GM12872 (cell line): ENCODE measurements at regions not wholly inside any gene's neighbourhood (a gene's known extent, or its start where the extent isn't known, plus 50 kb on each side); places are given as distances from the start of the nearest gene placed in this dataset.

Source experiments
- TF ChIP-seq, protein P1 (sequence below): IDR thresholded peaks from 3 replicates; pipeline ENCODE4 v1.5.1; 2011; ENCODE audit warnings: low read depth, mild to moderate bottlenecking, low read length, moderate library complexity; ENCODE audit not compliant: insufficient read depth

DNA sequence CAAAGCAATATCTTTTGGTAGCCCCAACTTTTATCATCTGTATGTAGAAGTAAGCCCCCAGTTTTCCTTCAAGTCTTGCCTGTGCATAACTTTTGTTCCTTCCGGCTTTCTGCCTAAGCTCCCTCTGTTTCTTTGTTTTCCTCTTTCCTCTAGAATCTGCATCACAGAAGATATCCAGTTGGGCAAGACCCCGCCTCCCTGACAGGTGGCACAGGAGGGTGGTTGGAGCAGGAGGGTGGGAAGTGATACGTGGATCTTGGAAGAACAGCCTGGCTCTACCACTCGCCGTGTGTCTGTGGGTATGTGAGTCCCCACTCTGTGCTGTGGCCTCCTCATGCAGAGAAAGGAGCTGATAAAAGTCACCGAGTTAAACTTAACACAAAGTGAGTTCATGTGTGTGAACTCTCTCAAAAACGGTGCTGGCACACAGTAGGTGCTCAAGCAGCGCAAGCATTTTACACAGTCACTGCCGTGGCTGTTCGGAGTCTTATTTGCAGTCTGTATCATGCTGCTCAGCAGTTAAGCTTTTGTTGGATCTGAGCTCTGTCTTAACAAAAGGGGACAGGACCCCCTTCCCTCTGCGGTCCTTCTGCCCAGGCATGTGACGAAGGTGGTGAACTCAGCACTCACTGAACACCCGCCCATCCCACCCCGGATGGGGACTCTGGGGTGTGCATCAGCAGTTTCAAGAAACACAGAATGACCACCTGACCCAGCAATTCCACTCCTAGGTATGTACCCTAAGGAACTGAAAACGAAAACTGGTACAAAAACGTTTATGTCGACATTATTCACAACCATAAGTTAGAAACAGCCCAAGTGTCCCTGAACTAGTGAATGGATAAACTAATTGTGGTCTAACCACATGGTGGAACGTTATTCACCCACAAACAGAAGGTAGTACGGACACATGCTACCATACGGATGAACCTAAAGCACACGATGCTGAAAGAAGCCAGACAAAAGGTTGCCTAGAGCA is 249.1 kb downstream of the CTTN start:
- TF ChIP-seq, protein P1, sequence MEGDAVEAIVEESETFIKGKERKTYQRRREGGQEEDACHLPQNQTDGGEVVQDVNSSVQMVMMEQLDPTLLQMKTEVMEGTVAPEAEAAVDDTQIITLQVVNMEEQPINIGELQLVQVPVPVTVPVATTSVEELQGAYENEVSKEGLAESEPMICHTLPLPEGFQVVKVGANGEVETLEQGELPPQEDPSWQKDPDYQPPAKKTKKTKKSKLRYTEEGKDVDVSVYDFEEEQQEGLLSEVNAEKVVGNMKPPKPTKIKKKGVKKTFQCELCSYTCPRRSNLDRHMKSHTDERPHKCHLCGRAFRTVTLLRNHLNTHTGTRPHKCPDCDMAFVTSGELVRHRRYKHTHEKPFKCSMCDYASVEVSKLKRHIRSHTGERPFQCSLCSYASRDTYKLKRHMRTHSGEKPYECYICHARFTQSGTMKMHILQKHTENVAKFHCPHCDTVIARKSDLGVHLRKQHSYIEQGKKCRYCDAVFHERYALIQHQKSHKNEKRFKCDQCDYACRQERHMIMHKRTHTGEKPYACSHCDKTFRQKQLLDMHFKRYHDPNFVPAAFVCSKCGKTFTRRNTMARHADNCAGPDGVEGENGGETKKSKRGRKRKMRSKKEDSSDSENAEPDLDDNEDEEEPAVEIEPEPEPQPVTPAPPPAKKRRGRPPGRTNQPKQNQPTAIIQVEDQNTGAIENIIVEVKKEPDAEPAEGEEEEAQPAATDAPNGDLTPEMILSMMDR: no peak

DNA sequence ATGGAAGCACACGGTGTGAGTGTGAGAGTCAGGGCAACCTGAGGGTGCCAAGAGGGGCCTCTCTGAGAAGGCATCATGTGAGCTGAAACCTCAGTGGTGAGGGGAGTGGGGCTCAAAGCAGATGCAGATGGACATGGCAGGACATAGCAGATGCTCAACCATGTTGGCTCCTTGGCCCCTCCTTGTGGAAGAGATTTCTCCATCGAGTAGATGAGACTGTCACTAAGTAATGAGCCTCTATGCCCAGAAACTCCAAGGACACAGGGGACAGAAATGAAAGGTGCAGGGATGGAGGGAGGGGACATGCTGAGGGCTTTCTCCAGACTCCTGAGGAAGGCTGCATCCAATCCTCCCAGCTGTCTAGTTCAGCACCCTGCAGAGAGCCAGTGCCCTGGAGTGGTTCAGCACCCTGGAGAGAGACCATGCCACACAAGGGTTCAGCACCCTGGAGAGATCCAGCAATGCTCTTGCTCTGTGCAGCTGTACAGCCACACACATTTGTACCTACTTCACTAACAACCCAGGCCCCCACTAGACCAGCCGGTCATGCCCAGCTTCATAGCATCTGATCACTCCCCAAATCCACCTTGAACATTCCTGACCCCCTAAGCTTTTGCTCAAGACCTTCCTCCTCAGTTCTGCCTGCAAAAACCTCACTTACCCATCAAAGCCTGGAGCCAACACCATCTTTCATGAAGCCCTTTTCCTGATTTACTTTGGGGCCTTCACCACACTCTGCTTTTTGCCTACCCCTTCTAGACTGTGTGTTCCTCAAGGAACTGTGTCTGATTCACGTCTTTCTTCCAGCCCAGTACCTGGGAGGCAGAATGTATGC is 252.0 kb downstream of the CTTN start:
- TF ChIP-seq, protein P1: no peak

DNA sequence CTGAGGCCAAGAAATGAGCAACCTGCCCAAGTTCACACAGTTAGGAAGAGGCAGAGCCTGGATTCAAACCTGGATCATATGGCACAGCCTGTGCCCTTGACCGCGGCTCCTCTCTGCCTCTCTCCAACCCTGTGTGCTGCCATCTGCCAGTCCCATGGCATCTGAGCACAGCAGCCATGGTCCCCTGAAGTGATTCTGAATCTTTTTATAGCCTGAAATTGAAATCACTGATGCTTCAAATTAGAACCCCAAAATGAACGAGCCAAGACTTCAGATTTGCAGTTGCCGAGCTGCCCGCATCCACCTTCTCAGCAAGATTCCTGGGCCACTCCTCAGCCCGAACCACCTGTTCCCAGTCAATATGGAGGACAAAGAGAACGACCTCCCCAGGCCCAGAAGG is 252.7 kb downstream of the CTTN start:
- TF ChIP-seq, protein P1: no peak

DNA sequence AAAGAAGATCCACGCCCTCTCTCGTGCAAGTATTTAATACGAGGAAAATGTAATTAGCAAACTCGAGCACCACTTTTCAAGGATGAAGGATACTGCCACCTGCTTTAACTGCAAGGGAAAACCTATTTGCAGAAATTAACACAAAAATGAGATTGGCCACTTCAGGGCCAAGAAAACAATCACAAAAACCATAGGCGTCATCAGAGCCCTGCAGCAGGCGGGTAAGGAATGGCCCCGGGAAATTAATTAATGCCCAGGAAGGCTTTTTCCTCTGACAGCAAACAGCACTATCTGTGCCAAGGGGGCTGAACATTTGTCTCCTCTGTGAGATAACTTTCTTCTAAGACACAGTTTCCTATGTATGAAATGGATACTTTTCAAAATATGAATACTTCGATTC is 255.7 kb downstream of the CTTN start:
- TF ChIP-seq, protein P1: no peak

DNA sequence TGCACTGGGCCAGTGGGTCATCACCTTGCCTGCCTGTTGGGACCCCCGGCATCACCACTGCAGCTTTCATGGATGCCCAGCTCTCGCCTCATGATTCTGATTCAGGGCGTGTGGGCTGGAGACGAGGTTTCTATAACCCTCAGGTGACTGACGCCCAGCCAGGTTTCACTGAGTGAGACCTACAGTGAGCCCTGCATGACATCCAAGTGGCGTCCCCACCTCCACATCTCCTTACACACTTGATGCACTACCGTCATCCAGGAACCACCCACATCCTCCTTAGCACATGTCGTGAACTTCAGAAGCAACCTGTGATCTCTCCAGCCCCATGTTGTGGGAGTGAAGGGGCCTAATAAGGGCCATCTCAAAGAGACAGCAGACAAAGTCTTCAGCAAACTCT is 257.5 kb downstream of the CTTN start:
- TF ChIP-seq, protein P1: no peak

DNA sequence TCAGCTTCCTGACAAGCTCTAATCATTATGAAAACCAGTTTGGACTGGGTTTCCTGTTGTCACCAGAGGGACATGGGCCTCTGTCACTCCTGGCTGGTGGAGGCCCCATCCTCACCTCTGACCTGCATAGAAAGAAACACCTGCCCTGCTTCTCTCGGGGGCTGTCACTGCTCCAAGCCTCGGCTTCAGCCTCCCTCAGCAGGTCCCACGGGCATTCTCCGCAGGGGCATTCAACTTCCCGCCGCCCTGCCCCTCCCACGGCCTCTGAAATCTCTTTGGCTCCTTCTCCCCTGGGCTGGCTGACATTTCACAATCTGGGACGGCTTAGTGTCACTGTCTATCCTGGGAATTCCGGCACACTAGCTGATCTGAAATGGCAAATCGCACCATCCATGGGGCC is 257.9 kb downstream of the CTTN start:
- TF ChIP-seq, protein P1: no peak
